Mononuclear cell (primary cell): ENCODE measurements at regions not wholly inside any gene's neighbourhood (a gene's known extent, or its start where the extent isn't known, plus 50 kb on each side); places are given as distances from the start of the nearest gene placed in this dataset.

Source experiments
- H3K27me3 ChIP-seq: 2 replicates; pipeline ENCODE4 v1.6.0; 2011; ENCODE audit warnings: low read length, control low read depth; ENCODE audit not compliant: insufficient read depth
- H3K4me1 ChIP-seq: 2 replicates; pipeline ENCODE4 v1.5.1; 2011; ENCODE audit warnings: mild to moderate bottlenecking, low read length, control low read depth; ENCODE audit not compliant: insufficient read depth
- H3K4me3 ChIP-seq: 2 replicates; pipeline ENCODE4 v1.5.1; 2011; ENCODE audit warnings: mild to moderate bottlenecking, low read length, moderate library complexity
- H3K9me3 ChIP-seq: 2 replicates; pipeline ENCODE4 v1.5.1; 2011; ENCODE audit warnings: low read depth, mild to moderate bottlenecking, control low read depth, low read length

- Histone ChIP-seq H3K4me3 (no peak overlapping the region), H3K27me3 (peaks cover 3% of the 10 kb centered on the region), H3K4me1 (peaks cover 6% of the 10 kb centered on the region), H3K9me3 (no peaks in the 10 kb centered on the region)
Measured at GRCh38 chr13:97101912-97102708, 107.8 kb upstream of the OXGR1 start.

- Histone ChIP-seq H3K4me1 (peaks cover 11% of the 10 kb centered on the region), H3K27me3 (no peaks in the 10 kb centered on the region), H3K4me3 (no peak overlapping the region), H3K9me3 (no peaks in the 10 kb centered on the region)
Measured at GRCh38 chr13:97106323-97106722, 112.0 kb upstream of the OXGR1 start.

- no peak overlapping the region for H3K4me3 ChIP-seq
- H3K27me3 ChIP-seq: no peaks in the 10 kb centered on the region
- no peaks in the 10 kb centered on the region for H3K9me3 ChIP-seq
- H3K4me1 ChIP-seq: peaks cover 9% of the 10 kb centered on the region
Measured at GRCh38 chr13:97107815-97108529, 113.7 kb upstream of the OXGR1 start.

- Histone ChIP-seq H3K4me3 (no peak overlapping the region), H3K27me3 (no peaks in the 10 kb centered on the region), H3K4me1 (peaks cover 9% of the 10 kb centered on the region), H3K9me3 (no peaks in the 10 kb centered on the region)
Measured at GRCh38 chr13:97108530-97108900, 113.6 kb upstream of the MBNL2 start.

- Histone ChIP-seq H3K9me3 (no peaks in the 10 kb centered on the region), H3K4me3 (no peak overlapping the region), H3K27me3 (no peaks in the 10 kb centered on the region), H3K4me1 (peaks cover 9% of the 10 kb centered on the region)
Measured at GRCh38 chr13:97109256-97109655, 112.9 kb upstream of the MBNL2 start.

GRCh38 chr13:97109841-97110492 lies 112.2 kb upstream of the MBNL2 start:
- Histone ChIP-seq H3K27me3 (no peaks in the 10 kb centered on the region), H3K9me3 (no peaks in the 10 kb centered on the region), H3K4me1 (peaks cover 9% of the 10 kb centered on the region), H3K4me3 (no peak overlapping the region)

- no peaks in the 10 kb centered on the region for H3K9me3 ChIP-seq
- peaks cover 9% of the 10 kb centered on the region for H3K4me1 ChIP-seq
- H3K27me3 ChIP-seq: peaks cover 2% of the 10 kb centered on the region
- H3K4me3 ChIP-seq: no peak overlapping the region
Measured at GRCh38 chr13:97110936-97111335, 111.2 kb upstream of the MBNL2 start.

GRCh38 chr13:97111756-97112155 lies 110.4 kb upstream of the MBNL2 start:
- no peaks in the 10 kb centered on the region for H3K9me3 ChIP-seq
- H3K4me3 ChIP-seq: no peak overlapping the region
- H3K27me3 ChIP-seq: peaks cover 2% of the 10 kb centered on the region
- peaks cover 9% of the 10 kb centered on the region for H3K4me1 ChIP-seq

- Histone ChIP-seq H3K27me3 (peaks cover 4% of the 10 kb centered on the region), H3K9me3 (no peaks in the 10 kb centered on the region), H3K4me1 (peaks cover 9% of the 10 kb centered on the region), H3K4me3 (no peak overlapping the region)
Measured at GRCh38 chr13:97112446-97113152, 109.5 kb upstream of the MBNL2 start.

- peaks cover 8% of the 10 kb centered on the region for H3K27me3 ChIP-seq
- peaks cover 9% of the 10 kb centered on the region for H3K4me1 ChIP-seq
- no peaks in the 10 kb centered on the region for H3K9me3 ChIP-seq
- H3K4me3 ChIP-seq: no peak overlapping the region
Measured at GRCh38 chr13:97113231-97114001, 108.7 kb upstream of the MBNL2 start.

- Histone ChIP-seq H3K27me3 (peaks cover 13% of the 10 kb centered on the region), H3K9me3 (no peaks in the 10 kb centered on the region), H3K4me1 (peaks cover 6% of the 10 kb centered on the region), H3K4me3 (no peak overlapping the region)
Measured at GRCh38 chr13:97114651-97115050, 107.5 kb upstream of the MBNL2 start.

- H3K4me1 ChIP-seq: no peaks in the 10 kb centered on the region
- H3K27me3 ChIP-seq: peaks cover 15% of the 10 kb centered on the region
- H3K9me3 ChIP-seq: no peaks in the 10 kb centered on the region
- H3K4me3 ChIP-seq: no peak overlapping the region
Measured at GRCh38 chr13:97116754-97117153, 105.4 kb upstream of the MBNL2 start.

GRCh38 chr13:97117388-97117910 lies 104.7 kb upstream of the MBNL2 start:
- no peaks in the 10 kb centered on the region for H3K9me3 ChIP-seq
- no peaks in the 10 kb centered on the region for H3K4me1 ChIP-seq
- H3K4me3 ChIP-seq: no peak overlapping the region
- peaks cover 19% of the 10 kb centered on the region for H3K27me3 ChIP-seq

- peaks cover 19% of the 10 kb centered on the region for H3K27me3 ChIP-seq
- H3K4me3 ChIP-seq: no peak overlapping the region
- H3K4me1 ChIP-seq: no peaks in the 10 kb centered on the region
- no peaks in the 10 kb centered on the region for H3K9me3 ChIP-seq
Measured at GRCh38 chr13:97119943-97120342, 102.2 kb upstream of the MBNL2 start.
